A673 (cell line): ENCODE measurements at regions not wholly inside any gene's neighbourhood (a gene's known extent, or its start where the extent isn't known, plus 50 kb on each side); places are given as distances from the start of the nearest gene placed in this dataset.
A peak's percentile ranks its signal among the peaks of the same experiment; 100 is the strongest.

Source experiments
- CTCF ChIP-seq: fragments of 300-800, 200-600 bp; sonication (generic); conservative IDR thresholded peaks from 2 replicates; pipeline ENCODE4 v1.5.1; 2017; ENCODE audit warnings: low read depth, mild to moderate bottlenecking, antibody characterized with exemption, low read length, moderate library complexity, mixed read lengths
- EZH2 ChIP-seq: fragments of 200-600 bp; sonication (generic); IDR thresholded peaks from 2 replicates; pipeline ENCODE4 v1.6.1; 2017; ENCODE audit warnings: borderline replicate concordance, low read depth, mild to moderate bottlenecking, mixed read lengths, antibody characterized with exemption, low read length; ENCODE audit not compliant: poor library complexity, severe bottlenecking

- TF ChIP-seq CTCF (0 out of 2 replicates have a peak, but pooled peaks have one; percentile 33), EZH2 (no peak)
Observed at GRCh38 chr14:34059925-34060650, 109.2 kb upstream of the EGLN3 start.
